ENCODE measurements at regions not wholly inside any gene's neighbourhood (a gene's known extent, or its start where the extent isn't known, plus 50 kb on each side); places are given as distances from the start of the nearest gene placed in this dataset.
A peak's percentile ranks its signal among the peaks of the same experiment; 100 is the strongest.

DNA sequence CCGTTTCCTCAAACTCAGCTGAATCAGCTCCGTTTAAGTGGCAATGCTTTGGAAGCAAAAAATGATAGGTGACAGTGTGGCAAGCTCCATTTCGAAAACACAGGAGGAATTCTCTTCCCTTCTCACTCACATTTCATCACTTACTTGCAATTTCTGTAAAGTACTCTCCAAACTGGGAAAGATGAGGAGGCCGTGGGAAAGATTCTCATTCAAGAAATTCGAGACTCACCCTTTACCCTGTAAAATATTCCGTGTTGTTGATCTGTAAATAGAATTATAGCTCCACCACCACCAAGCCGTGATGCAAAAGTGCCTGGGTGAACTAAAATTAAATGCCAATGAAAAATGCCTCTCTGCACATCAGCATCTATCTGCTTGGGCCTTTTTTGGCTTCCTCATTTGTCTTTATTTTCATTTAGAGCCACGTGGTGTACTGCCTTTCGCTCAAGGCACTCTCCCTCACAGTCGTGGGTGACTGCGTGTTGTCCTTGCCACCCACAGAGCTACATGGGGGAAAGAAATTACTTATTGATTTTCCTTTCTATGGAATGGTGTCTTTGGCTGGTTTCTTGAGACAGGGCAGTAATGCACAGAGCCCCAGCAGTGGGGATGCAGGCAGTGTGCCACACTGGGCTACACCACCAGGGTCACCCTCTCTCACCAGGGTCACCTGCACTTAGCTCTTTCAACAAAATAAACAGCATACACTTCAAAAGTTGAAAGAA lies 289.3 kb upstream of the TAS2R1 start:
- no peak for DNase-seq

DNA sequence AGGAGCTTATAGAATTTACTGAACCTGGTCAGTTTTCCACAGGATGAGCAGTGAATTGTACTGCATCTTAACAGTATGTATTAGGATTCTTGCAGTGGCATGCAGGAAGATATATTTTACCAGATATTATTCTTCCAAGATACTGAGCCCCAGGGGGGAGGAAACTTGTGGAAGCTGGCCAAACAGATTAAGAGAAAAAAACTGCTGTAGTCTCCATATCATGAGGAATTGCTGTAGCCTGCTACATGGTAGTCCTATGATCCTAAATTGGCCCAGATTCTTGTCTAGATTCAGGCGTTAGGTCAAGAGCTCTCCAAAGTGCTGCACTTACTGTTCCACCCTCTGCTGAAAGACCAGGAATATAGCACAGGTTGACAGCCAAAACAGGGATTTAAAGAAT lies 275.5 kb upstream of the TAS2R1 start:
- no peak for DNase-seq

DNA sequence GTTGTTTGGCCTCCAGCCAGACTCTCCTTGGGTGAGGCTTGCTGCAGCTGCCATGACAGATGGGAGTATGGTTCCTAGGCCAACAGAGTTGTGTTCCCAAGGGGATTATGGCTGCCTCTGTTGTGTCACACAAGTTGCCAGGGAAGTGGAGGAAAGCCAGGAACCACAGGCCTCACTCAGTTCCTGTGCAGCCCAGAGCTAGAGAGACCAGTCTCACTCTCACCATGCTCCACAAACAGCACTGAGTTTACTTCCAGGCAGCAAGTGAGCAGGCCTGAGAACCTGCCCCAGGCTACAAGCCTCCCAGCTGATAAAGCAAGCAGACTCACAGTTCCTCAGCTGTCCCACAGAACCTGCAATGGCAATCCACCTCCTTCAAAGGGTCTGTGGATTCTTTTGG lies 273.6 kb upstream of the TAS2R1 start:
- no peak for DNase-seq

DNA sequence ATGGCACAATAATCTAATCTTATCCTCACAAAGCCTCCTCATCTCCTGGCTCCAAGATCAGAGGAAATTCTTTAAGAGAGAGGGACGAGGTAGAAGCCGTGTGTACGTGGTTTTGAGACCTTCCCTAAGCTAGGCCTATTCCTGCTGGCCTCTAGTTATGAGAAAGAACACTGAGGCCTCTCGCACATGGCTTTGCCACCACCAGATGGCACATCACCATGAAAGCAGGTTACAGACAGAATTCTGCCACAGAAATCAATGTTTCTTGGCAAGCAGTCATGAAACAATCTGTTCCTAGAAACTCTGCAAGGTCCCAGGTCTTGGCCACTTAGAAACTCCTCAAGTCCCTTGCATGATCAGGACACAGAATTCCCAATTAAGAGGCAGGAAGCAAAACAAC lies 268.2 kb upstream of the TAS2R1 start:
- DNase-seq, result peak; percentile 37 to 52

DNA sequence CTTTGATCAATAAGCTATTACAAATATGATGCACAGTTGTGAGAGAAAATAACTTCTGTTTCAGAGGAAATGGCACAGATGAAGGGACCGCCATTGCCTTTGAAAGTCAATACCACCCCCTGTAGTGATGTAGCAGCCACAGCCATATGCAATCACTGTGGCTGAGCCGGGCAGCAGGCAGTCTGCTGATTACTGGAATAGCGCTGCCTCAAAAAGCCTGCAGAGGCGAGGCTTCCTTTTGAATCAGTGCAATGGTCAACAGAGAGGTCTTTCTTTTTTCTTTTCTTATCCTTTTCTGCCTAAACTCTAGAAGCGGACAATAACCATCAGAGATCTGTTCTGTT lies 265.1 kb upstream of the TAS2R1 start:
- no peak for DNase-seq

DNA sequence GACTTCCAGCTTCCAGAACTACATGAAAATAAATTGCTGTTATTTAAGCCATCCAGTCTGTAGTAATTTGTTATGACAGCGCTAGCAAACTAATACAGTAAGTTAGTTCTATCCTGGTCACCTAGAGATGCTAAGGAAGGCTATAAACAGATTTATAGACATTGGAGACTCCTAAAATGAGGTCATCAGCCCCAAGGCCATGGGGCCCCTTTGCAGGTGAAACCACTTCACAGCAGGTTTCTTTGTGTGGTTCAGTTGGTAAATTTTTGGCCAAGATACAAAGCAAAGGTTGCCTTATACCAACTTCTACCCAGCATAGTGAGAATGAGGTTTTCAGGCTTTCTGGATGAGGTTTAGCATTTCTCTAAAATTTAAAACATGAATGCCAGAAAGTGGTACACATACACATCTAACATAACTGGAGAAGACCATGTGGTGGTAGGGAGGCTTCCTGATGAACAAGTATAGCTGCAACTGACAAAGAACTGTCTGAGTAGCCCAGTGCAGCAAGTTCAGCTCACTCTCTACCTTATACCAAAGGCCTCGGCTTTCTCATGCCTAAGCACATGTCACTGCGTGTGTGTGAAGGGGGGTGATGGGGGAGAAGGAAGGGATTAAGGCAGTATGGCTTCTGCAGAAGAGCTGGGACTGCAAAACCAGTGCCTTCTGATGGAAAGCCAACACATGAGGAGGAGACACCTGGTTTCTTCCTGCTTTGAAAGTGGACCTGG lies 264.6 kb upstream of the TAS2R1 start:
- DNase-seq, result no peak

DNA sequence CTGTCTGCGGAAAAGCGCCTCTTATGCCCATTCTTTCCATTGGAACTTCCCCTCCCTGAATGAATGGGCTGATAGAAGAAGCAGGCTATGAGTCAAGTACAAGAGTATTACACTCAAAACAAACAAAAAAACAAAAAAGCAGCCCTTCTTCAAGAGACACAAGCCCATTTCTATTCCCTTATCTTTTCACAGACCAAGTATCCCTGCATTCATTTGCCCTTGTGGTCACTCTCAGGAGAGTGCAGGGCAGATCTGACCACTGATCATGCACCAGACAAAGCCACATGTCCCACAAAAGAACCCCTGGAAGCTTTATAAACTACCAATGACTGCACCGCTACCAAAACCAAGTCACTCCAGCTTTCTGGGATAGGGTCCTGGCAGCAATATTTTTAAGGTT lies 262.5 kb upstream of the TAS2R1 start:
- no peak for DNase-seq

DNA sequence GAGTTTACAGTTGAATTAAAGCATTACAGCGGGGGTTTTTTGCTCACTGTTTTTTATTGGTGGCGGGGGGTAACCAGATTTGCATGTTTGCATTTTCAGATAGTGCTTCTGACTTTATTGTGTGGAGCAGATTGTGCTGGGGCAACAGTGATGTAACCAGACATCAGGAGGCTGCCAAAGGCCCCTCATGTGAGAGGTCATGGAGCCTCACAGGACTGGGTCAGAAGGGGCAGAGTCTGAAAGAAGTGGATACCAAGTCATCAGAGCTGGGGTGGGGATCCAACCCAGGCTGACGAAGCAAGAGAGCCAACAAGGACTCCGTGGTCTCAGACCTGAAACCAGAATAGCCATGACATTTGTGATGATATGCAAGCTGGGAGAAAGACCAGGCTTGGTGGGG lies 259.4 kb upstream of the TAS2R1 start:
- no peak for DNase-seq

DNA sequence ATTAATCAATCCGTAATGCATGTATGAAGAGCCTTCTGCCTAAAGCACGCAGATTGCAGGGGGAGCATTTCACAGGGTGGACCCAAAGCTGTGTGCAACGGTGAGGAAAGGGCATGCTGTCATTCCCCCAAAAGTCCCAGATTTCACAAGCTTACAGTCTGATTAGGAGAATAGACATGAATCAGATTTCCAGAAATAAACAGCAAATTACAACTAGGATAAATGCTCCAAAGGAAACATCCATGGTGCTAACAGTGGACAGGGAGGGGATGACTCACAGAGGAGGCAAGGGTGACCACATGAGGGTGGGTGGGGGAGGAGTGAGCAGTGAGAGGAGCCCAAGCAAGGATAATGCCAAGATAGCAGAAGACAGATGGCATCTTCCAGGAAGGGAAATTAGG lies 258.4 kb upstream of the TAS2R1 start:
- DNase-seq, result no peak

DNA sequence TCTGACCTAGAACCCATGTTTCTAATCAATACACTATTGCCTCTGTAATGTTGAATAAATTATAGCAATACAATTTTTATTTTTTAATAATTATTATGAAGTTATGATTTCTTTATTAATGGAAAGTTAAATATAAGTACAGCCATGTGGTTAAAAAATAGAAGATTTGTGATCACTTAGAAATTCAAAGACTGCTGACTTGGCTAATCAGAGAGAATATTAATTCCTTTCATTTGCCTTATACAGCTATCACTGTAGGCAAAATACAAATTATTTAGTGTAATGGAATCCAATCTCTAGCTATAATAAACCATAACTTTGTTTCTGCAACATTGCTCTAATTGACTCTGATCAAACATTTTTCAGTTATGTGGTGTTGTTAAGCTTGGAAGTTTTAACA lies 255.0 kb upstream of the TAS2R1 start:
- no peak for DNase-seq

DNA sequence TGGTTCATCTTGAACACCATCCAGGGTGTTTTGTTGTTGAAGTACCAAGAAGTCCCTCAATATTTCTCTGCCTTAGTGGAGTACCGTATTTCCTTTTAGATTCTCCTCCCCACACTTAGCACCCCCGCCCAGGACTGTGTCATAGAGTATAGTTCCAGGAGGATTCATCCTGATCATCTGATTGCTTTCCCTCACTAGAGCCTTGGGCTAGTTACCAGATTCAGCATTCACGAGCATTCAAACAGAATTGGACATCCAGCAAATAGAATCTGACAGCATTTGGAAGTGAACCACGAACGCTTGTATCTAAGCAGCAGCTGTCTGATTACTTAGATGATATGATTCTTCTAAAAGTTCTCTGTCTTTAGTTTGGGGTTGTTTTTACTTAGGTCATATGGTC lies 248.1 kb upstream of the TAS2R1 start:
- no peak for DNase-seq

DNA sequence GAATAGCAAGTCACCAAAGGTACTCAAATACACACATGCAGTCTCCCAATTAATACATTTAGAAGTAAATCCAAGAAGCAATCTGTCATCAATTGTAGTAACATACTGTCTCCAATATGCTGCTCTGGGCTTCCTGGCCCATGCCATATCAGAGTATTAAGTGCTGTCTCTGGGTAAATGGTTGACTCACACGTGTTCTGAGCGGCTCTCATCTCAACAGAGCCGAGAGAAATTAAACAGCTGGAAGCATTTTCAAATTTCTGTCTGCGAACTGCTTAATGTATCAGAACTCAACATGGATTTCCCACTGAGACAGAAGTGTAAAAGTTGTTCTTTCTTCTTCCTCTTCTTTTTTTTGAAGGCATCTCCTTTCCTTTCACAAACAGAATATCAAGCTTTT lies 247.3 kb upstream of the TAS2R1 start:
- DNase-seq, result no peak

DNA sequence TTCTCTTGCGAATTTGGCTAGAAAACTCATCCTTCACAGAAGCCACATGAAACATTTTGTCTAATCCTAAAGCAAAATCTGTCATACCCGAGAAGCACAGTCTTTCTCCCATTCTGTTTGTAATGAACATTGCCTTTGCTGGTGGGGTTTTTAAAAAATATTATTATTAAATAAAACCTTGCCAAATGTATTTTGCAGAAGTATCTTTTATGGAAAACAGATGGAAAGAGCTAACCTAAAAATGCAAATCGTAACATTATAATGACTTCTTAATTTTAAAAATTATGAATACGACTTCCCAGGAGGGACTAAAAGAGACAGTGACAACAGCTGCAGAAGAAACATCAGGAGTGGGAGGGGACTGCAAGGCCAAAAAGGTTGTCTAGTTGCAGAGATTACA lies 246.3 kb upstream of the TAS2R1 start:
- DNase-seq, result no peak

DNA sequence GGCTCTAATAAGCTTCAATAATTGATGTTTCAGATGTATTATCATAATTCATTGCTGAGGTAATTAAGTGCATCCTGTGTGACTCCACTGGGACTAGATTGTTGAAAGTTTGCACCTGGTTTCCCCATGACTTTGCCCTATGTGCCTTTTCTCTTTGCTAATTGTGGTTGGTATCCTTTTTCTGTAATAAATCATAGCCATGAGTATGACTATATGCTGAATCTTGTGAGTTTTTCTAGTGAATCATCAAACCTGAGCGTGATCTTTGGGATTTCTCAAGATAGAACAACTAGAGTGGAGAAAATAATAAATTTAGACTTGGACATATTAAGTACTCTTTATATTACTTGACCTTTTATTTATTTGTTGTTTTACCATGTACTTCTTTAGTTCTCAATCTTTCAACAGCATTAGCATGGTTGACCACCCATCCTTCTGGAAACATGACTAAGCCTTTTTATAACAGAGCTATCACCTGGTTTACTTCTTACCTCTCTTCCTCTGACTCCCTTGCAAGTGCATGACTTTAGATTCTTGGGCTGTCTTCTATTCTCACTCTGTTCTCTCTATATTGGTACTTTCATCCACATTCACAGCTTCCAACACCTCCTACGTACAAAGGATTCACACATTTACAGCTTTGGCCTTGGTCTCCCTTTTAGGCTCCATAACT lies 239.6 kb upstream of the TAS2R1 start:
- no peak for DNase-seq

DNA sequence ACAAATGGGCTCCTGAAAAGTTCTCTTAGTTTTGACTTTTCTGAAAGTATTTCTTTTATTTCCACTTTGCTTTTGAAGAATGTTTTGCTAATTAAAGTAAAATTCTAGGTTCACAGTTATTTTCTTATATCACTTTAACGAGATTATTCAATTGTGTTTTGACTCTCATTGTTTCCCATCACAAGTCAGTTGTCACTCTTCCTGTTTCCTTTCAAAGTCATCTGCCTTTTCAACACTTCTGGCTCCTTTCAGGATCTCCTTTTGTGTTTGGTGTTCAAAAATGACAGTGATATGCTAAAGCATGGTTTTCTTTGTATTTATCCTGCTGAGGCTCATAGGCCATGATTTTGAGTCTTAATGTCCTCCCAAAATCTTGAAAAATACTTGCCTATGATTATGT lies 235.4 kb upstream of the TAS2R1 start:
- no peak for DNase-seq

DNA sequence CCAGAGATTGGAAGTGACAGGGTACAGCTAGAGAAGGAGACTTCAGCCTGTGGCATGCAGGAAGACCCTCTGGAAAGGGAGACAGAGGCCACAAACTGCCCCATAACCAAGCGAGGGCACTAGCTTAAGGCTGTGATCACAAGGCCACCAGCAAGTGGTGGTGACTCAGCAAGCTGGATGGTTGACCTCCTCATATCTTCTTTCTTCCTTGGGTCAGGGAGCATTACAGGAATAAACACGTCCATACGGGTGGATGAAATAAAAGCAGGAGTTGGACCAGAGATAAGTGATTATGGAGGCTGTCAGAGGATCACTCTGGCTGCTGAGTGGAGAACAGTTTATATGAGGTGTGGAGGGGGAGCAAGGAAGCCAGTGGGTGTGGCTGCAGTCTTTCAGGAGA lies 234.6 kb upstream of the TAS2R1 start:
- DNase-seq, result no peak

DNA sequence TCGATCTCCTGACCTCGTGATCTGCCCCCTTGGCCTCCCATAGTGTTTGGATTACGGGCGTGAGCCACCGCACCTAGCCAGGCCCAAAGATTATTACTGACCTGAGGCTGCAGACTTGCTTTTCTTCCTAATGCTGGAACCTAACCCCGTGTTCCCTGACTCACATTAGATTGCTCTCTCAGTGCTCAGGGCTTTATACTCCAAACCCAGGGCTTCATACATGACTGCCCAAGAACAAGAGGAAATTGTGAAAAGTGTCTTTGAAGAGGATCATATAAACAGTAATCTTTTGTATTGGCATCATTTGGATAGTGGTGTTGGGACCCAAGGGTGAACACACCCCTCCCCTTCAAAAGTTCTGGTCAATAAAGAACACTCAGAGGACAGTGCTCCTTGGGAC lies 233.3 kb upstream of the TAS2R1 start:
- peak; percentile 53 to 60 for DNase-seq

DNA sequence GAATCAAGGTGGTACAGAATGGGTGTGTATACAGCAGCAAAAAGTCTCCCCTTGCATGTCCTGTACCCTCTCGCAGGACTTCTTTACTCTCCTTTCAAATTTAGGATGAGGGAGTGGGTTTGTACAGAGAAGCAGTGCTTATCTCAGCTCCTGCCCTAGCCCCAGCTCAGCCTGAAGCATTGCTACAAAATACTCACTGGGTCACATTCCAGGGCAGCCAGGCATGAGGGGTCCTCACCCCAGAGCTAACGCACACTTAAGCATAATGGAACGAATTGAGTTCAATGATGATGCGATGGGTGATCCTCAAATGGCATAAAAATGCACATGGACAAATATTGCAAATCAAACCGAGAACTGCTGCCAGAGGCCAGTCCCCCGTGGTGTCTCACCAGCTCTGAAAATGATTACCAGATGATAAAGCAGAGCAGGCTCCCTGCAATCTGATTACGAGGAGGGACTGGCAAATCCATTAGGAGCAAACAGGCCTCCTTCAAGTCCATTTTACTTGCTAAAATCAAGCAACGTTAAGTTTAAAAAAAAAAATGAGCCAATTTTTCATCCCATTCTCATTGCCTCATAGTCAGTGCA lies 231.6 kb upstream of the TAS2R1 start:
- no peak for DNase-seq

DNA sequence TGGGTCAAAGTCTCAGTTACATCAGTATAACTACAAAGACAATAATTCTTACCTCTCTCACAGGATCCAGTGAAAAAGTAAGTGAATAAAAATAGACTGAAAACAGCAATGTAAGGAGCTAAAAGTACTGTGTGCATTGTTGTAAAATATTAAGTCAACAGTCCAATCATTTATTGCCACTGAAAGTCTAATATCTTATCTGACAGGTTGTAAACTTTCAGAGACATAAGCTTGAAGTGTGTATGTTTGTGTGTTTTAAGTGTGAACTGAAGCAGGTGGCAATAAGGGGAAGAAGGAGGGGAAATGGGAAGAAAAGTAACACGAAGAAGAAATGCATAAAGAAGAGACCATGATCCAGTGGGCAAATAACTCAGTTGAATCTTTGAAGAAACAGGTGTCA lies 229.7 kb upstream of the TAS2R1 start:
- DNase-seq, result no peak

DNA sequence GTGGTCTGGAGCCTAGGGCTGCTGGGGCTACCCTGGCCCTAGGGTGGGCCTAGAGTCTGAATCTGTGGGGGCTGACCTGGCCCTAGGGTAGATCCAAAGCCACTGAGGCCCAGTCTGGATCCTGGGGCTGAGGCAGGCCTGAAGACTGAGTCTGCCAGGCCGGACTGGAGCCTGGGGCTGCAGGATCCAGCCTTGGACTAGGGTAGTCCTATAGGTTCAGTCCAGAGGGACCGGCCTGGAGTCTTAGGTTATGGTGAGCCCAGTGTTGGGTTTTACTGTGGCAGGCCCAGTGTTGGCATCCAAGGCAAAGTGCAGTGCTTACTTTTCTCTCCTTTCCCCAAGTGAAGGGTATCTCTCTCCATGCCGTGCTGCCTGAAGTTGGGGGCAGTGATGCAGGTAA lies 227.9 kb upstream of the TAS2R1 start:
- DNase-seq, result no peak

DNA sequence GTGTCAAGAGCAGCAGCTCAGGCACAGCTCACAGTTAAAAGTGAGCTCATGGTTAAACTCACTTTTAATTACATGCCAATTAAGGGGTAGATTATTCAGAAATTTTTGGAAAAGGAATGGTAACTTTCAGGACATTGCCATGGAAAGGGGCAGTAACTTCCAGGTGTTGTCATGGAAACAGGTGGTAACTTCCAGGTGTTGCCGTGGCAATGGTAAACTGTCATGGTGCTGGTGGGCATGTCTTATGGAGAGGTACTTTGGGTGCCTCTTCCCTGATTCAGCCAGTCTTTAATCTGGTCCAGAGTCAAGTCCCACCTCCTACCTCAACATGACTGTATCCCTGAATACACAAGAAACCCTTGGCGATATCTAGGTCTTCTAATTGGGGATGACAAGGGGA lies 223.2 kb upstream of the TAS2R1 start:
- no peak for DNase-seq

DNA sequence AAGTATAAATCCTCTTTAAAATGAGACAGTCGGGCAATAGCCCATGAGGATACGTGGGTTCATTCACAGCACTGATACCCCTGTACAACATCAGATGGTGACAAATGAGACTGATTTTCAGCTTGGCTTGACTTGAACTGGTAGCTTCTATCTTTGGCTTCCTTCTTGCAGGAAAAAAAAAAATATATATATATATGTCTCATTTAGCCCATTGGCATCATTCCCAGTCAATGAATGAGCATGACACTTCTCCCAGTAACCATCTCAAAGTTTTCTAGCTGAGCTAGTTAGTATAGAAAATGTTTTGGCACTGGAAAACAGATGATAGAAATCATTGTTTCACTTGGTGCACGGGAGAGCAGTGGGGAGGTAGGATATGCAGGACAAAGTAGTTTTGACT lies 222.5 kb upstream of the TAS2R1 start:
- no peak for DNase-seq

DNA sequence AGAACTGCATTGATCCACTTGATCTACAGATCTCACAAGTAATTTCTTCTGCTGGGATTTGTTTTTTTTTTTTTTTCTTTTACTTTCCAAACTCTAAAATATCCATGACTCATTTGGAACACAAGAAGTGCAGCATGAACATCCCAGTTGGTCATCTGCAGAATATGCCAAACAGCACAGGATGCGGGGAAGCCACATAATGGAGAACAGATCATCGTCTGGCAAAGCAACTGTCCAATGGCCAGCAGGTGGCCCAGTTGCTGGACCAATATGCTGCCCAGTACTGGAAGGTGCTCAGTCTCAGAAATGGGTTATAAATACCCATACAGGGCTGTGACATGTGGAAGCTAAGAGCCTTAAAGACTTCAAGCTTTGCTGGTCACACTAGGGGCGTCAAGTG lies 221.3 kb upstream of the TAS2R1 start:
- no peak for DNase-seq

DNA sequence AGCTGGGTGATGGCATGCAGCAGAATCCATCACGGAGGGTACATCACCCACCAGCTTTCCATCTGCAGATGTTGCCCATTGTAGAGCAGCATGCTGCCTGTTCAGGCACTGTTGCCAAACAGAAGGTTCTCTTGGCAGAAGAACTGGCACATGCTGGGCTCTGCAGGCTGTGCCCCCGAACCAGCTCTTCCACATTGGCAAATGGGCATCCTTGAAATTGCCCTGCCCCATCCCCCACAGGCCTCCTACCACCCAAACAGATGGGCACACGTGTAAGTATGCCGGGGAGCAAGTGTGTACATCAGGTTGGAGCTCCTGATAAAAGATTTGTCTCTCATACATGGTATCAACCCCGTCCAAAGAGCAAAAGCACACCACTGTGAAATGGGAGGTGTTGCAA lies 220.3 kb upstream of the TAS2R1 start:
- no peak for DNase-seq
